Right ventricle myocardium superior (tissue), 1 donor: ENCODE measurements at regions not wholly inside any gene's neighbourhood (a gene's known extent, or its start where the extent isn't known, plus 50 kb on each side); places are given as distances from the start of the nearest gene placed in this dataset.
"Not testable (repeated sequence)": the region's sequence is repeated elsewhere in the genome, so short reads cannot be mapped to it uniquely, and the experiment has no call there.

ENCODE experiments used
- ATAC-seq: fragments of 200-7000 bp; cut with Tn5 transposase; one replicate; pipeline ENCODE4 v1.9.1; 2020; ENCODE audit warnings: mild to moderate bottlenecking; ENCODE audit not compliant: poor library complexity
- DNase-seq: peaks from one replicate; pipeline ENCODE4 v3.0.0-alpha.2; 2020
- intact Hi-C: fragments of 100-400 bp; cut with DNase I; formaldehyde crosslinking; loops from one replicate; pipeline ENCODE4 v1.11.2; 2022
- donor health status: DM: no; HTN: yes; CAD: no; lungs with severe emphysema.

DNA sequence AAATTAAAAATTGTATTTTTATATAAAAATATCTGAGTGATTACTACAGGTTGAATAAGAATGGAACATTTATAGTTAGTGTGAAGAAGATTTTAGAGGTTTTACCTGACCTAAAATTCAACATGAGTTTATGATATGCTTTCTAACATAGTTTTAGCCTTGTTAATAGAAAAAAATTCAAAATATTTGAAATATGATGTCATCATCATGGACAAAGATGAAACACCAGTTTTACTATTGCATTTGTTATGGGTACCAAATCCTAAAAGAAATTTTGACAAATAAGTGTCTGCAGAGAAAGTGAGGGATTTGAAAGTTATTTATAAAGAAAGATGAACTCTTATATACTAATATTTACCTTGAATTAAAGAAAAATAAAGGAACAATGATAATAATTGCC, 479.7 kb downstream of the TBC1D32 start:
- intact Hi-C loops, result no loop called here
- ATAC-seq (no peak), DNase-seq (no peak)

DNA sequence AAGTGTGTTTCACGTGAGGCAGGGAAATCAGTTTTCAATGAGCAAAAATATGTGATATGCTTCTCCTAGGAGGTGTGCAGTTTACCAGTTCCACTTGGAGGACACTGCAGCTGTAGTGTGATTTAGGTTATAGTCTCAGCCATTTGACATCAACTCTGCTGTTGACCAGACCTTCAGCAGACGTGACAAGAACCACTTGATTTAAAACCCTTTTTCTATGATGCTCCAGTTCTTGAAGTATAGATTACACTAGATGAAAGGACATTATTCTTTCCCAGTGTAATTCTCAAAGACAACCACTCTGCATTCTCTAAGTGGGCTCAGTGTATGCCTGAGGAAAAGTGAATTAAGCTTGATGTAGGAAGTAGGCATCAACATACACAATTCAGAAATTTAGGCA, 480.8 kb downstream of the TBC1D32 start:
- no peak for ATAC-seq
- intact Hi-C loops, result no loop called here
- no peak for DNase-seq

DNA sequence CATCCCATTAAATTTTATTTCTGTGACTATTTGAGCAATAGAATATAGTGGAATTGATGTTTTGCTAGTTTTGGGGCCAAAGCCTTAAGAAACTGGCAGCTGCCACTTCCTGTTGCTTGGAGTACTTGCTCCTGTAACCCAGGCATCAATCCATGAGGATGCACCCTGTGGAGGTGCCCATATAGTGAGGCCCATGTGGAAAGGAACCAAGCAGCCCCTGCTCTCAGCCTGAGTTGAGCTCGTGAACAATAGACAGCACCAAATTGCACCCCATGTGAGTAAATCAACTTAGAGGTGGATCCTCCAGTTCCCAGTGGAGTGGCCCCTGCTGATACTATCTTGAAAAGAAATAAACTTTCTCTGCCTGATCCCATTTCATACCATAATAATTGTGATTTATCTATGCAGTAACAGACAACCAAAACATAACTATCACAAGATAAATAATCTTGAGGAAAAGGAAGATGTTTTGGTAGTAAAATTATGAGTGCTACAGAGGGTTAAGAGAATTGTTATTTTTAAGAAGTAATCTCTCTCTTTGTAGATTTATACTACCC, 481.9 kb downstream of the TBC1D32 start:
- no peak for ATAC-seq
- DNase-seq, result no peak
- intact Hi-C loops, result no loop called here

DNA sequence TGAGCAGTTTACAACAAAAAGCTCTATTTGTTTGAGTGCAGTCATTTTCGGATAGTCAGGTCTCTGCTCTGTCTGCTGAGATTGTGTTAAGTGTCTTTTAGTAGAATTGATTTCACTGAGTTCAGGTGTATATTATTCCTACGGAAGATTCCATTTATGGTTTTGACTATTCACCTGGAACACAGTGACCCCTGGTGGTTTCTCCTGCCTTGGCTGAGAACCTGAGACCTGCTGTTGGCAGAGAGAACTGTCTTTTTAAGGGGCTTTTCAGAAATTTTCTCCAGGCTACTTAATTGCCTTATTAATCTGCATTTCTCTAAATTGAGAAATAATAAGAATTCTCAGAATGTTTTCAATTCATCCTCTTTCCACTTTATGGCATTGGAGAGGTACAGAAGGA, 508.0 kb downstream of the TBC1D32 start:
- intact Hi-C loops, result no loop called here
- DNase-seq, result no peak
- ATAC-seq, result no peak

DNA sequence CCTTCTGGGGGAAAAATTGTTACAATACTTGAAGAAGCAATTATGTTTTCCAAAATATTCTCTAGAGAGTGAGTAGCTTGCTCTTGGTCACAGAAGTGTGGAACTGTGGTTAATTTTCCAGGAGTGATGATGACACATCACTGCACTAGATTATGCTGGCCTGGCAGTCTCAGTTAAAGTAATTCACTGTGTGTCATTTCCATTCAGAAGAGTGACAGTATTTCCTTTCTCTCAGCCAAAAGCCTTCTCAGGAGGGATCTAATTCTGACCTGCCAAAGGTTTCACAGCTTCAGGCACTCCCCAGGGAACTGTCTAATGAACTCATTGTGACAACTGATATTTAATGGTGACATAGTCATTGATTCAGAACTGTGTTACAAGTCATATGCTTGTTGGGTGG, 517.5 kb downstream of the TBC1D32 start:
- DNase-seq (no peak), ATAC-seq (no peak)
- intact Hi-C loops, result no loop called here

DNA sequence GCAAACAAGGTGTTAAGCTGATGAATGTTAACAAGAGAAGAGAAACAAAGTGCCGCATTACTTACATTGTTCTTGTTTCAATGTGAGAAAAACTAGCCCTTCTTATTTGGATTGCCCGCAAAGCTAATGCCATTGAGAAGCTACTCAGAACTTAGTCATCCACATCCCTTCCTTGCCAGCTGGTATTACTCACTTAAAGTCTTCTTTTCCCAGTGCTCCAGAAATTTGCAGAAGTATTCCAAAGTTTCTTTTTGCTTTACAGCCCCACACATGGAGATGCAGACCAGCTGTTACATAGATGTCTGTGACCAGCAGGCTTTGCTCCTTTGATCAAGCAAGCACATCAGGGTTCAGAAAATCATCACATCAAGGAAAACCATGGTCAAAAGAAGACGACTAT, 529.0 kb downstream of the TBC1D32 start:
- DNase-seq, result no peak
- ATAC-seq, result peak; percentile 55
- intact Hi-C loops, result no loop called here

DNA sequence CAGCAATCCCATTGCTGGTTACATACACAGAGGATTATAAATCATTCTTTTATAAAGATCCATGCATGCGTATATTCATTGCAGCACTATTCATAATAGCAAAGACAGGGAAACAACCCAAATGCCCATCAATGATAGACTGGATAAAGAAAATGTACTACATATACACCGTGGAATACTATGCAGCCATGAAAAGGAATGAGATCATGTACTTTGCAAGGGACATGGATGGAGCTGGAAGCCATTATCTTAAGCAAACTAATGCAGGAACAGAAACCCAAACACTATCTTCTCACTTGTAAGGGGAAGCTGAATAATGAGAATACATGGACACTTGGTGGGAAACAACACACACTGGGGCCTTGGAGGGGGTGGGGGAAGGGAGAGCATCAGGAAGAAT, 529.7 kb downstream of the TBC1D32 start:
- no peak for DNase-seq
- no peak for ATAC-seq
- intact Hi-C loops, result no loop called here

DNA sequence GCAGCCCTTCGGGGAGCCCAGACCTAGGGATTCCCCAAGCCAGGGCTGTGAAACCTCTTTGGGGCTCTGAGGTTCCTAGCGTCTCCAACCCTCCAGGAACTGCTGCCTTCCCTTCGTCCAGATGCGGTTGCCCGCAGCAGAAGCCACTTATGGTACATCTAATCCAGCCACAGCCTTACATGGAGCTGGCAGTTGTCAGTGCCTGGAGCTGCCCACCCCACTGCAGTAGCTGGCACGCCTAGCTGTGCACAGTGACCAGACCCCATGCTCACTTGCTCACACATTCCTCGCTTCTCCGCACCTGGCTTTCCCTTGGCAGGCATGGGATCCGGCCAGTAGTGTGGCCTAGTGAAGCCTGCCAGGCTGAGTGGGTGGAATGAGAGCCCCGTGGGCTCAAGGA, 547.6 kb downstream of the TBC1D32 start:
- DNase-seq (no peak), ATAC-seq (no peak)
- intact Hi-C loops, result no loop called here

DNA sequence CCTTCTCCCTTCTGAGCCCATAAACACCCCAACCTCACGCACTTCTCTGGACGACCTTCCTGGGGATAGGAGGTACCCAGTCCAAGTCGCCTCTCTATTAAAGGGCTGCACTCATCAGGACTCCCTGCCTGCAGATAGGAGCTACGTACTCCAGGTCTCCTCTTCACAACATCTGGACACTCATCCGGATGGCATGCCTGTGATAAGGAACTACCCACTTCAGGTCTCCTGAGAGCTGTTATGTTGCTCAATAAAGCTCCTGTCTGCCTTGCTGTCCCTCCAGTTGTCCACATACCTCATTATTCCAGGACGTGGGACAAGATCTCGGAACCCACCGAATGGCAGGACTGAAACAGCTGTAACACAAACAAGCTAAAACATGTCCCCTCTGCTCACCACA, 548.0 kb downstream of the TBC1D32 start:
- DNase-seq (no peak), ATAC-seq (no peak)
- intact Hi-C loops, result no loop called here

DNA sequence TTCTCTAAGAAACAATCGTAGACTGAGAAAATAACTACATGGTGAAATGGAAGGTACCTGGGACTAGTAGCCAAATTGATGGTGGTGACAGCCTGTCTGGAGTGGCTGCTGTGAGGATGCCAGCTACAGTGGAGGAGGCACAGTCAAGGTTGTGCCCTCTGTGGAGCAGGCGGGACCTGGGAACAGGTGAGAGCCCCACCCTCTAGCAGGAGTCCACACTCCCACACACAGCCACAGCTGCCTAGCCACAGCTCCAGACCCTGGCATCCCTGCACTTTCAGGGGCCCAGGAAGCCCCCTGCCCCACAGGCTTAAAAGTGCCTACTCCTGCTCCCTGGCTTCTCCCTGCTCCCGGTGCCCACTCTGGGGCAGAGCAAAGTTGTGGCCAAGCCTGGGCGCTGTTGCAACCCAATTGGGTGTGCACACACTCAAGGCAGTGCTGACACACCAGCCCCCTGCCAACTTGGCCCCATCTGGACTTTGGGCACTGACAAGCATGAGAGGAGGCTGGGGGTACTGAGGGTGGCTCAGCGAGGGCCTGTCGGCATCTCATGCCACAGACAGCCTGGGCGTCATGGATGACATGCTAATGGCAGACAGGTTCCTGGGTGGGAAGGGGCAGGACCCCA, 548.7 kb downstream of the TBC1D32 start:
- DNase-seq, result no peak
- no peak for ATAC-seq
- intact Hi-C loops, result no loop called here

DNA sequence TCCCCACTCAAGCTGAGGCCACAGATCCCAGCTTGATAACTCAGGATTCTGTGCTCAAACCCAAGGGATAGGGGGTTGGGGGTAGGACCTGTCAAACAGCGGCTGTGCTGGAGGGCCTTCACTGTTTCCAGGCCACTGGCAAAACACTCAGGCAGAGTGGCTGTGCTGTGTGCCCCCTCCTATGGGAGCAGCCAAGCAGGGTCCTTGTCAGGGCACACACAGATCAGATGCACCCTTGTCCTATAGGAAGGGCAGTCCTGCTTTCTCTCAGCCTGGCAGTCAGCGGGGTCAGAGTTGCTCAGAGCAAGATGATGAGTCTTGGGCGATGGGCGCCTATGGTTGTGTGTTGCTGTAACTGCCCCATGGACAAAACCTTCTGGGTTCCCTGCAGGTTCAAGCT, 554.8 kb downstream of the TBC1D32 start:
- intact Hi-C loops, result no loop called here
- no peak for ATAC-seq
- no peak for DNase-seq

DNA sequence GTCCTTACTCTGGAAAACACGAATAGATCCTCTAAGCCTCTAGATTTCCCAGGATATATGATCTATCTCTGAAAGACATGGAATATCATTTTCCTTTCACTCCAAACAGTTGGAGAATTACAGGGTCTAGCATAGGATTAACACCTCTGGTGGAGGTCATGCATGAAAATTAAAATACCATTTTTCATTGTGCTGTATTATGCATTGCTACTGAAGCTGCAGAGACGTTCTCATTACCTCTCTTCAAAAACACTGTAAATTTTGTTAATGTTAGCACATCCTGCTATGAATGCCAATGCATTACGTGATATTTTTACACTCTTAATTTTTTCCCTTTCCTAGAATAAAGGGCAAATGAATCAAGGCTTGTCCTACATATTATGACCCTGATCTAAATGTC, 558.6 kb downstream of the TBC1D32 start:
- intact Hi-C loops, result no loop called here
- ATAC-seq (no peak), DNase-seq (no peak)

DNA sequence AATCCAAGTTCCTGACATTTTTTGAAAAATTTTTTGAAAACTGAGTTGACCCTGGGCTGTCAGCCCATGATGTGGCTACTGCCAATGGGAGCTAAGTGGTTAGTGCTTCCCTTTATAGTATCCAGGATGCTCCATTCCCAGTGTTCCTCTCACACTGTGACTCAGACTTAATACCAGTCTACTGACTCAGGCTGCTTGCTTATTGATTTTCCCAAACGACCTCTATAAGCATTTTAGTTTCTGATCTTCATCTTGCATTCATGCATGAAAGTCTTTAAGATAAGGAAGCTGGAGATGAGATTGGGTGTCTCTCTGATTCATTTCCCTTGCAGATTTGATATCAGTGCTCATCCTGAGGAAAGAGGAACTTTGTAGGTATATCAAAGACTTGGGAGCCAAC, 560.0 kb downstream of the TBC1D32 start:
- DNase-seq (no peak), ATAC-seq (no peak)
- intact Hi-C loops, result no loop called here

DNA sequence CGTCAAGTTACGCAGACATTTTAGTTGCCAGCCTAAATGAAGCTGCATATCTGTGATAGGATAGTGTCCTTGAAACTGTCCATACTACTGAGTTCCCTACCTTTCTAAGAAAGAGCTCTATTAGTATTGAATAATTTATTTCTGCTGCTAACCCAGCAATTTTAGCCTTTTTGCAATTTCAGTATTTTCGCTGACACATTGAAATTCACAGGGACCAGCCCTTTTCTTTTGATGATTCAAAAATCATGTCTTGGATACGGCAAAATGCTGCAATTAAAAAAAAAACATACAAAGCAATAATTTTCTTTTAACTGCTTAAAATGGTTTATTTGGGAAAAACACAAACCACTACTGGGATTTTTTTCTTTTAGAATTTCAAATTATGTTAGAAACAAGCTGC, 563.3 kb downstream of the TBC1D32 start:
- intact Hi-C loops, result no loop called here
- DNase-seq, result no peak
- no peak for ATAC-seq

DNA sequence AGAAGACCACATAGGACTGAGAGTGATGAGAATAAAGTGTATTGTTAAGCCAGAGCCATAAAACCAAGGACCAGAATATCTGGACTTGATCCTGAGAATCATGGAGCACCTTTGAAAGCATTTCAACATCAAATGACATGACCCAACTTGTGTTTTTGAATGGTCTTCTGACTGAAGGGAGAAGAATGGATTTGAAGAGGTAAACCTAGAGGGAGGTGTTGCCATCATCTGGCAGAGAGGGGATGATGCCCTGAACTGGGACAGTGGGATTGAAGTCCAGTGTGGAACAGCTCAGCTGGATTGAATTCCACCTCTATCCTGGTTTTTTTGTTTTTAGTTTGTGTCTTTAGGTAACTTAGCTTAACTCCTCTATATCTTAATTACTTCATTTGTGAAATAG, 570.0 kb downstream of the TBC1D32 start:
- DNase-seq (no peak), ATAC-seq (no peak)
- intact Hi-C loops, result no loop called here

DNA sequence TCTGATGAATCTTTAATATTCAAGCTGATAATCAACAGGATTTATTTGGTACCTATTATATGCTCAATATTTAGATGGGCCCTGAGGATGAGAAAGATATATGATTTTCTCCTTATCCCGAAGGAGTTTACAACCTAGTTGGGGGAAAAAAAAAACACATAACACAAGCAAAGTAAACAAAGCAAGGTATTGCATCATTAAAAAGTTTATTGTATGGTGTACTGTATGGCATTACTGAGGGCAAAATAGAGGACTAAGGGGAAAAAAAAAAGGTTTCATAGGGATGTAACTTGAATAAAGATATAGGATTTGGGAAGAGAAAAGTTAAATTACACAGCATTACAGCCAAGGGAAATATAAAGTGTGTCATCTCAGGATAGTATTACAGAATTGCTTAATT, 574.7 kb downstream of the TBC1D32 start:
- DNase-seq, result no peak
- ATAC-seq, result no peak
- intact Hi-C loops, result no loop called here

DNA sequence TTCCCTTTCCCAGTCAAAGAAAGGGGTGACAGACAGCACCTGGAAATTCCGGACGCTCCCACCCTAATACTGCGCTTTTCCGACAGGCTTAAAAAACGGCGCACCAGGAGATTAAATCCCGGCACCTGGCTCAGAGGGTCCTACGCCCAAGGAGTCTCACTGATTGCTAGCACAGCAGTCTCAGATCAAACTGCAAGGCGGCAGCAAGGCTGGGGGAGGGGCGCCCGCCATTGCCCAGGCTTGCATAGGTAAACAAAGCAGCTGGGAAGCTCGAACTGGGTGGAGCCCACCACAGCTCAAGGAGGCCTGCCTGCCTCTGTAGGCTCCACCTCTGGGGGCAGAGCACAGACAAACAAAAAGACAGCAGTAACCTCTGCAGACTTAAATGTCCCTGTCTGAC, 585.7 kb downstream of the TBC1D32 start:
- intact Hi-C loops, DNase-seq, ATAC-seq: not testable (repeated sequence)

DNA sequence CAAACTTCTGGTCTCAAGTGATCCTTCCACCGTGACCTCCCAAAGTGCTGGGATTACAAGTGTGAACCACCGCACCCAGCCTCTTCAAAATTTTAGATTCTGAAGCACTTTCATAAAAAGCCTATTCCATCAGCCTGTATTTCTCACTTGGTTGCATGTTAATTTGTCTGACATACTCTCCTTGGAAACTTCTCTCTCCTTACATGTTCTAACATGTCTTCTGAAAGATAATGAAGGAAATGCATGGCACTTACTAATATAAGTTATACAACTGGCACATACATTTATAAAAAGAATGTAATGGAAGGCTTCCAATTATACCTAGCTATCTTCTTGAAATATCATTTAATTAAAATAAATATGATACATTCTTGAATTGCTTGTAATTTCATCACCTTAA, 597.5 kb downstream of the TBC1D32 start:
- intact Hi-C loops, result no loop called here
- ATAC-seq (no peak), DNase-seq (no peak)

DNA sequence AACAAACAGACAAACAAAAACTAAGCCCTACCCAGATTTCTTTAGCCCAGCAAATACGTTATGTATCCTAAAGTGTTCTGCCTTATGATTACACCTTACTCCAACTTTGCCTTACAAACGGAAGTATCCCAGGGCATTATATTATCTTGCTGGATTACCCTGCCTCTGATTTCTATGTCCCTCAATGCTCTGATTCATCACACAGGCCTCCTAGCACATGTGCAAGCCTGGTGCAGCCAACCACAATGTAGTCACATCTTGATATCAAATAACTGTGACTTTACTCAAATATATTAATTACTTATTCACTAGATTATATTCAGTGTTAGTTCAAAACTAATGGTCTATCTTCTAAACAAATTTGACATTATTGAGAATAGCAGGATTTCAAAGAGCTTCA, 598.6 kb downstream of the TBC1D32 start:
- intact Hi-C loops, result no loop called here
- DNase-seq (no peak), ATAC-seq (no peak)

DNA sequence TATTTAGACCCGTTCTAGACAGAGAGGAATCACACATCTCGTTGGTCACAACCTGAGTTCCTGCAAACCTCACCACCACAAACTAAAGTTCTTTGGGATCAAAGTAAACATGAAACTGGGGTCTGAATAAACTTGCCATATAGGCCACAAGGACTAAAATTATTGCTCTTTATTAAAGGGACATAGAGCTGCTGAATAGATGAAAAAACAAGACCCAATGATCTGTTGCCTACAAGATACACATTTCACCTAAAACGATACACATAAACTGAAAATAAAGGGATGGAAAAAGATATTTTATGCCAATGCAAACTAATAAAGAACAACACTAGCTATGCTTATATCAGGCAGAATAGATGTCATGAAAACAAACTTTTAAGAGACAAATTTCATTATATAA, 623.0 kb downstream of the TBC1D32 start:
- no peak for ATAC-seq
- no peak for DNase-seq
- intact Hi-C loops, result no loop called here

DNA sequence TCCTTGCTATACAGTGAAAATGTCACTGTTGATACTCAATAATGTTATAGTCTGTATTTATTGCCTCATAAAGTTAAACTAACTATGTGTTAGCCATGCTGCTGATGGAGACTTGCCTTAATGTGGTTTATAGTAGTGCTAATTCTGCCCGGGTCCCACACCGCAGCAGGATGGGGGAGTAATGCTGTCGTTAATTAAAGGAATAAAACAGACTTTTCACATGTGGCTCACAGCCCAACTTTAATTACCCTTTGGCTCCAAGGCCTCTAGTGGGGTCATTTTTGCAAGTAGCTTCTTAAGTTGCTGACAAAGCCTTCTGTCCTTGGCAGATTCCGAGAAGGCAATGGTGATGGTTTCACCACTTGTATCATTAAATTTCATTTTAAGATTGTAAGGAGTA, 634.3 kb downstream of the TBC1D32 start:
- no peak for DNase-seq
- intact Hi-C loops, result no loop called here

More for the DNA sequence above, 634.3 kb downstream of the TBC1D32 start:
- ATAC-seq, result no peak
